RWPE1 (cell line): ENCODE measurements at regions not wholly inside any gene's neighbourhood (a gene's known extent, or its start where the extent isn't known, plus 50 kb on each side); places are given as distances from the start of the nearest gene placed in this dataset.

ENCODE experiments used
- CTCF ChIA-PET: fragments of 350-600 bp; sonication (Branson Sonifier 250); formaldehyde crosslinking; extraction: SDS; loops from one replicate; lab custom pipeline; 2021; lab: Yijun Ruan, JAX
- POLR2A ChIA-PET: fragments of 400-600 bp; formaldehyde crosslinking; extraction: SDS; loops from one replicate; lab custom pipeline; 2020; ENCODE audit warnings: antibody characterized with exemption; ENCODE audit not compliant: low non-redundant PET; lab: Yijun Ruan, JAX
- DNase-seq: peaks from one replicate; pipeline ENCODE4 v3.0.0; 2012; ENCODE audit warnings: low spot score
- H3K27ac ChIP-seq: fragments of 450-650 bp; 2 replicates; pipeline ENCODE4 v1.5.1; 2017
- CTCF ChIP-seq: fragments of 450-650 bp; conservative IDR thresholded peaks from 2 replicates; pipeline ENCODE4 v1.5.1; 2017; ENCODE audit warnings: low read depth, mild to moderate bottlenecking

DNA sequence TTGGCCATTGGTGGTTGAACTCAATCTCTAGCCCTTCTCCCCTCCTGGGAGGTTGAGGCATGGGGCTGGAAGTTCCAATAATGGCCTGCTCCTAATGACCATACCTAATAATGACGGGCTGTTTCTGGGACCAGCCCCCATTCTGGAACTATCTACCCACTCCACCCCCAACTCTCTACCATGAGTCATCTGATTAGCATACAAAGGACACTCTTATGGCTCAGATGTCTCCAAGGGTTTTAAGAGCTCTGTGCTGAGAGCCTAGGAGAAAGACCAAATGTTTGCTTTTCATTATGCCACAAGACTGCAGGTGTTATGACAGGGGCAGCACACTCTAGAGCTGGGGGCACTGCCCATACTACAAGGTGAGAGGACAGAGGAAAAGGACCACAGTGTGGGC, 137.0 kb upstream of the NCKAP5 start:
- no peak overlapping the region for H3K27ac ChIP-seq
- DNase-seq, result no peak
- POLR2A ChIA-PET, result no interaction called here
- TF ChIP-seq CTCF, result no peak
- CTCF ChIA-PET, result no interaction called here

DNA sequence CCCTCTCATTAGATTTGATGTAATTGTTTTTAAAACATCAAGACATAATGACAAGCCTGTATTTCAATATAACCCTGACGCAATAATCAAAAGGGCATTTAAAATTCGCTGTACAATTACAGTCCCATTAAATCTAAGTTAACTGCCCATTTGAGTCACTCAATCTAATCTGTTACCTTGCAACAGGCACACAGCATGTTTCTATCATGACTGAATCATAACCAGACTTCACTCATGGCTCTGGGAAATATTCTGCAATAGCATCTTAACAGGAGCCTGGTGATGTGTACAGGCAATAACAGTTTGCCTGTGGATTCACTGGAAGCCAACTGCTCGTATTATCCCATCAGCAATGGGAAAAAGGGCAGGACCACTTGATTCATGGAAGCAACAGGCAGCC, 142.3 kb upstream of the NCKAP5 start:
- ChIA-PET CTCF (no interaction called here), POLR2A (no interaction called here)
- no peak for DNase-seq
- H3K27ac ChIP-seq, result no peak overlapping the region
- TF ChIP-seq CTCF, result no peak

DNA sequence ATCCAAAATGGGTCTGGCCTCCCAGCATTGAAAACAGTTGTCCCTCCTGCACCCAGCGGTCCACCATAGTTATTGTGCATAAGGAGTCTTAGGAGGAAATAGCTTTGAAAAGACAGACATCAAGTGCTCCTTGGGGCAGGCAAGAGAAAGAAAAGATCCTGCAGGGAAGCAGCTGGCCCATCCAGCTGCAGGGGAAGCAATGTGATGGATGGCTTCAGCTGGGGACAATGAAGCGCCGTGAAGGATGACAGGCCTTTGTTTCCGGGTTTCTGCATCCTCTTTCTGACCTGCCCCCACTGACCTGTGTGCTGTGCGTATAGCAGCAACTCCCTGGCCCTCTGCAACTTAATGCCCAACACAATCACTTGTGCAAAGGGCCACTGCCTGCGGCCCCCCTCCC, 142.9 kb upstream of the NCKAP5 start:
- POLR2A ChIA-PET, result no interaction called here
- no peak overlapping the region for H3K27ac ChIP-seq
- no peak for DNase-seq
- no peak for TF ChIP-seq CTCF
- CTCF ChIA-PET, result no interaction called here

DNA sequence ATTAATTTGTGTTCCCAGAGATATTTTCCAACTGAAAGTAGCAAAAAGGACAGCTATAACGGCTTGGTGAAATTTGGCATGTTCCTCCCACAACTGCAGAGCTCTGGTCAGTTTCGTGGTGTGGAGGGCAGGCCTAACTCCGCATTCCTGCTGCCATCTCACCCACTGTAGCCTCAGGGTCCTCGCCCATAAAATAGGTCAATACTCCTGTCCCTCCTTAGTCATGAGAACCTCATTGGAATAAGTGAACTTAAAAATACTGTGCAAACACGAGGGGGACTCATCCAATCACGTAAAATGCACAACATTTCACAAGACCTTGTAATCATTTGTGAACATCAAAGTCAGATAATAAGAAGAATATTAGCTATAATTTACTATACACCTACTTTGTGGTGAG, 143.5 kb upstream of the NCKAP5 start:
- no peak for TF ChIP-seq CTCF
- ChIA-PET POLR2A (no interaction called here), CTCF (no interaction called here)
- DNase-seq, result no peak
- no peak overlapping the region for H3K27ac ChIP-seq

DNA sequence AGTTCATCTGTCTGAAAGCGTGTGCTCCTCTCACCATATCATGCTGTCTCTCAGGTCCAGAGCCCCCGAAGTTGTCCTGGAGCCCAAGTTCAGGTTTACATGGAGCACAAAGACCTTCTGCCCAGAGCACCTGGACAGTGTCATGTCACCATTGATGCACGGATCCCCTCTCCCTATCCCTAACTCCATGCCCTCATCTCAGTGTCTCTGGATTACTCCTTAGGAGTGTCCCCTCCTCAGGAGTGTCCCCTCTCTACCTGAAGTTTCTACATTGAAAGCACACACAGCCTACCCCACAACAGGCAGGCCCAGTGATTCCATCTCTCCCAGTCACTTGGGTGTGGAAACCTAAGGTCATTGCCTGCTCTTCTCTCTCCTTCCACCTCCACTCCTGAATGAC, 144.1 kb upstream of the NCKAP5 start:
- no peak overlapping the region for H3K27ac ChIP-seq
- no peak for TF ChIP-seq CTCF
- POLR2A ChIA-PET, result no interaction called here
- CTCF ChIA-PET, result interaction anchor here (0.7 kb wide), 1 partner anchor 27 kb away, joined by 3 read pairs; no protein-coding TSS in a partner anchor
- DNase-seq, result no peak

DNA sequence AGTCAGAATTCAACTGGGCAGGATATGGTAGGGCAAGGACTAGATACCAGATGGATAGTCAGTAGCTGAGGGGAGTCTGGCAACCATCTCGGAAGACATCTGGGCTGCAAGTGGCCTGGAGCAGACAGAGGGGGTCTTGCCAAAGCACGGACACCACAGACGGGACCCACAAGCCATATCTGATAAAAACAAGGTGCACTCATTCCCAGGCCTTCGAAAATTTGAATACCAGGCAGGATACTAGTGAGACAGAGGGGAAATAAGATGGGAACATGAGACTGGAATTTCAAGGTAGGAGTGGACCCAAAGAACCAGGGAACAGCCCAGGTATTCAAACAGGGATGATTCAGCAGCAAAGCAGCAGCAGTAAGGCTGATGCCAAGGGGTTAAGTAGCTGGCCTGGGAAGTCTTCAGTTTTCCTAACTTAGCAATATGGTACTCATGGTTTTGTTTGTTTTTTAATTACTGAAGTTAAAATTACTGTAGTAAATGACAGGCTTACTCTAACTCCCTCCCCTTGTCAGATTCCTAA, 144.9 kb upstream of the NCKAP5 start:
- no peak overlapping the region for H3K27ac ChIP-seq
- no peak for TF ChIP-seq CTCF
- POLR2A ChIA-PET, result no interaction called here
- CTCF ChIA-PET, result interaction anchor here (0.7 kb wide), 1 partner anchor 27 kb away, joined by 3 read pairs; no protein-coding TSS in a partner anchor
- no peak for DNase-seq

DNA sequence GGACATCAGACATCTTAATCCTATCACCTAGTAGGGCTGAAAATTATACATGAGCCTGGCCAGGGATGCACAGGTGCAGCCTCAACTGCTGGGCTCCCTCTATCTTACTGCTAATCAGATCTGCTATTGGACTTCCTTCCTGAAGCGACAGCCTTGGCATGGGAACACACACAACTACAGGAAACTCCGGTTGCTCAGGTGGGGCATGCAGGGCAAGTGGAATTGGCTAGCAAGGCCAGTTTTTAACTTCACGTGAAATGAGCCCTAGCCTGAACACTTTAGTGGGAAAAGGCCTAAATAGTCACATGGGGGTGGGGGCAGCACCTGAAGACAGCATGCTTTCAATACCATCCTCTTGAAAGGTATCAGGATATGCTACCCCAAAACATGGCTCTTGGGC, 147.9 kb upstream of the NCKAP5 start:
- ChIA-PET POLR2A (no interaction called here), CTCF (no interaction called here)
- no peak for DNase-seq
- no peak for TF ChIP-seq CTCF
- H3K27ac ChIP-seq, result no peak overlapping the region
